GM12878 (cell line): ENCODE measurements at regions not wholly inside any gene's neighbourhood (a gene's known extent, or its start where the extent isn't known, plus 50 kb on each side); places are given as distances from the start of the nearest gene placed in this dataset.

ENCODE experiments used
- ATAC-seq: fragments of 200-7000 bp; cut with Tn5 transposase; 3 replicates; pipeline ENCODE4 v1.9.1; 2020; ENCODE audit warnings: mild to moderate bottlenecking, moderate library complexity
- BruUV-seq: library from RNA; stranded (reverse); fragments of 400-500 nt; replicated peaks from 2 replicates; lab custom pipeline; 2021; lab: Mats Ljungman, UMichigan
- CTCF ChIA-PET: fragments of 300-600 bp; sonication (Branson Sonifier 250); formaldehyde crosslinking; extraction: SDS; loops from one replicate; lab custom pipeline; 2021; ENCODE audit warnings: inconsistent platforms; lab: Yijun Ruan, JAX
- POLR2A ChIA-PET: fragments of 350-600 bp; formaldehyde crosslinking; extraction: SDS; loops from one replicate; lab custom pipeline; 2021; ENCODE audit warnings: inconsistent platforms; lab: Charles Lee
- RAD21 ChIA-PET: fragments of 300-600 bp; sonication (Branson Sonifier 250); formaldehyde crosslinking; loops from one replicate; lab custom pipeline; 2023; ENCODE audit warnings: antibody characterized with exemption; ENCODE audit not compliant: unreplicated experiment; lab: Charles Lee
- SMC1A ChIA-PET: fragments of 300-600 bp; sonication (Branson Sonifier 250); formaldehyde crosslinking; loops from one replicate; lab custom pipeline; 2023; ENCODE audit not compliant: unreplicated experiment, uncharacterized antibody; lab: Charles Lee
- DNase-seq: peaks from one replicate; pipeline ENCODE4 v3.0.0-alpha.2; 2011; ENCODE audit warnings: low read depth, low spot score
- FAIRE-seq: peaks from 3 replicates; lab custom pipeline; 2011; peaks lifted over from hg19 to GRCh38; lab: Jason Lieb, UNC
- H2AFZ ChIP-seq: 2 replicates; pipeline ENCODE4 v1.6.0; 2011; ENCODE audit warnings: low read depth, low read length, control low read depth; ENCODE audit not compliant: control insufficient read depth
- H3K27ac ChIP-seq: 2 replicates; pipeline ENCODE4 v1.5.1; 2011; ENCODE audit warnings: control low read depth; ENCODE audit not compliant: control insufficient read depth, insufficient read depth
- H3K27me3 ChIP-seq, 2 experiments: replicated peaks in 1 of 2; 2 replicates each; pipeline versions ENCODE4 v1.6.0 to v1.6.1; 2011; ENCODE audit warnings: low read length in 1 of 2; ENCODE audit not compliant: control insufficient read depth in 2 of 2, insufficient read depth in 2 of 2
- H3K36me3 ChIP-seq, 2 experiments: 2 replicates each; pipeline ENCODE4 v1.5.1; 2011; ENCODE audit warnings: low read length in 1 of 2; ENCODE audit not compliant: control insufficient read depth in 2 of 2, insufficient read depth in 2 of 2
- H3K4me1 ChIP-seq: 2 replicates; pipeline ENCODE4 v1.6.1; 2011; ENCODE audit warnings: mild to moderate bottlenecking, low read length, moderate library complexity, mixed read lengths; ENCODE audit not compliant: control insufficient read depth, insufficient read depth
- H3K4me2 ChIP-seq: 2 replicates; pipeline ENCODE4 v1.6.0; 2011; ENCODE audit warnings: control low read depth; ENCODE audit not compliant: control insufficient read depth, insufficient read depth
- H3K4me3 ChIP-seq: fragments of 200-600 bp; sonication (generic); 2 replicates; pipeline ENCODE4 v1.5.1; 2016
- H3K79me2 ChIP-seq: 2 replicates; pipeline ENCODE4 v1.6.0; 2011; ENCODE audit warnings: low read length; ENCODE audit not compliant: control insufficient read depth, insufficient read depth
- H3K9ac ChIP-seq: 2 replicates; pipeline ENCODE4 v1.8.0; 2011; ENCODE audit warnings: low read length, control low read depth, mixed read lengths; ENCODE audit not compliant: control insufficient read depth, insufficient read depth
- H3K9me3 ChIP-seq: replicated peaks from 3 replicates; pipeline ENCODE4 v1.5.1; 2011; ENCODE audit warnings: mild to moderate bottlenecking, low read length; ENCODE audit not compliant: control insufficient read depth, insufficient read depth
- H4K20me1 ChIP-seq: 2 replicates; pipeline ENCODE4 v1.6.0; 2011; ENCODE audit not compliant: control insufficient read depth, insufficient read depth
- CHD2 ChIP-seq: IDR thresholded peaks from 2 replicates; pipeline ENCODE4 v1.6.1; 2011; ENCODE audit warnings: low read depth, low read length, improper control_type of control experiment, borderline replicate concordance
- CHD4 ChIP-seq: fragments of 200-600 bp; sonication (generic); IDR thresholded peaks from 2 replicates; pipeline ENCODE4 v1.6.1; 2016; ENCODE audit warnings: mild to moderate bottlenecking
- DPF2 ChIP-seq: fragments of 450-650 bp; IDR thresholded peaks from 2 replicates; pipeline ENCODE4 v1.6.1; 2017; ENCODE audit warnings: mild to moderate bottlenecking
- FOS ChIP-seq: IDR thresholded peaks from 3 replicates; pipeline ENCODE4 v1.6.1; 2011; ENCODE audit warnings: borderline replicate concordance; ENCODE audit not compliant: insufficient read length; ENCODE audit errors: extremely low read depth
- GABPA ChIP-seq: IDR thresholded peaks from 2 replicates; pipeline ENCODE4 v1.6.1; 2014; ENCODE audit warnings: antibody characterized with exemption, low read depth, mild to moderate bottlenecking, inconsistent platforms
- GATAD2B ChIP-seq: fragments of 450-650 bp; conservative IDR thresholded peaks from 2 replicates; pipeline ENCODE4 v1.6.1; 2017; ENCODE audit warnings: low read depth, mild to moderate bottlenecking, moderate library complexity
- HDAC2 ChIP-seq: fragments of 200-600 bp; sonication (generic); IDR thresholded peaks from 2 replicates; pipeline ENCODE4 v1.6.1; 2017
- KLF5 ChIP-seq: fragments of 450-650 bp; IDR thresholded peaks from 2 replicates; pipeline ENCODE4 v1.6.1; 2014; ENCODE audit warnings: mild to moderate bottlenecking; ENCODE audit not compliant: partially characterized antibody
- LARP7 ChIP-seq: fragments of 450-650 bp; IDR thresholded peaks from 2 replicates; pipeline ENCODE4 v1.6.1; 2017; ENCODE audit warnings: mild to moderate bottlenecking
- MTA2 ChIP-seq: fragments of 450-650 bp; IDR thresholded peaks from 2 replicates; pipeline ENCODE4 v1.6.1; 2016; ENCODE audit warnings: low read depth, mild to moderate bottlenecking, moderate library complexity
- MYC ChIP-seq: IDR thresholded peaks from 2 replicates; pipeline ENCODE4 v1.6.1; 2011; ENCODE audit warnings: mild to moderate bottlenecking, low read length, moderate library complexity, inconsistent platforms; ENCODE audit not compliant: insufficient read depth, insufficient replicate concordance, insufficient read length, severe bottlenecking
- PAX8 ChIP-seq: fragments of 450-650 bp; IDR thresholded peaks from 2 replicates; pipeline ENCODE4 v1.6.1; 2017; ENCODE audit warnings: mild to moderate bottlenecking, moderate library complexity
- RAD21 ChIP-seq: IDR thresholded peaks from 2 replicates; pipeline ENCODE4 v1.6.1; 2011; ENCODE audit warnings: mild to moderate bottlenecking, low read depth, low read length, moderate library complexity; ENCODE audit not compliant: insufficient read depth
- RCOR1 ChIP-seq: conservative IDR thresholded peaks from 2 replicates; pipeline ENCODE4 v1.6.1; 2012; ENCODE audit warnings: low read depth, low read length, improper control_type of control experiment
- YBX1 ChIP-seq: fragments of 450-650 bp; IDR thresholded peaks from 2 replicates; pipeline ENCODE4 v1.6.1; 2016; ENCODE audit warnings: antibody characterized with exemption
- ZNF274 ChIP-seq: IDR thresholded peaks from one replicate; pipeline ENCODE4 v1.8.0; 2011; ENCODE audit not compliant: insufficient read length, insufficient read depth
- WGBS: methylation state at CpG from one replicate; pipeline ENCODE4 v1.1.6; 2016; ENCODE audit warnings: low lambda C conversion rate; ENCODE audit not compliant: insufficient replicate concordance, insufficient coverage; ENCODE audit errors: missing lambda C conversion rate; 5-methylcytosine and 5-hydroxymethylcytosine counted together
- in situ Hi-C: fragments of 300-500 bp; cut with MboI; formaldehyde crosslinking; loops from 9 replicates; pipeline ENCODE4 v1.14.3; 2018; ENCODE audit warnings: mixed read lengths
- intact Hi-C: fragments of 100-400 bp; cut with micrococcal nuclease; formaldehyde crosslinking; loops from one replicate; pipeline ENCODE4 v1.14.2; 2022; ENCODE audit not compliant: unreplicated experiment
- TF ChIP-seq, protein P1 (sequence below): fragments of 450-650 bp; IDR thresholded peaks from 2 replicates; pipeline ENCODE4 v1.6.1; 2018; ENCODE audit warnings: borderline replicate concordance, mild to moderate bottlenecking; ENCODE audit not compliant: partially characterized antibody
- TF ChIP-seq, protein P2 (sequence below): fragments of 450-650 bp; IDR thresholded peaks from 2 replicates; pipeline ENCODE4 v1.6.1; 2018; ENCODE audit warnings: mild to moderate bottlenecking, low read depth, moderate library complexity; ENCODE audit not compliant: partially characterized antibody

- in situ Hi-C loops, result no loop called here
- ChIA-PET SMC1A (no interaction called here), POLR2A (no interaction called here), RAD21 (no interaction called here), CTCF (no interaction called here)
- FAIRE-seq (no peak), ATAC-seq (no peak), DNase-seq (no peak)
- Histone ChIP-seq H3K36me3 (no peaks in the 10 kb centered on the region), H3K9me3 (no peaks in the 10 kb centered on the region; the same call in 1 of the 3 replicates), H3K4me2 (no peak overlapping the region), H2AFZ (no peak overlapping the region), H3K27ac (no peak overlapping the region), H3K27me3 (no peaks in the 10 kb centered on the region), H3K4me3 (no peak overlapping the region), H4K20me1 (no peaks in the 10 kb centered on the region), H3K4me1 (no peaks in the 10 kb centered on the region), H3K79me2 (no peaks in the 10 kb centered on the region), H3K9ac (no peak overlapping the region)
- WGBS, result 75% methylated on average over 5 of the region's 5 CpGs
- intact Hi-C loops, result no loop called here
- no TSS peak for BruUV-seq
- no peak for TF ChIP-seq LARP7
- no peak for TF ChIP-seq FOS
- no peak for TF ChIP-seq DPF2
- TF ChIP-seq MYC, result no peak
- TF ChIP-seq, protein P1, sequence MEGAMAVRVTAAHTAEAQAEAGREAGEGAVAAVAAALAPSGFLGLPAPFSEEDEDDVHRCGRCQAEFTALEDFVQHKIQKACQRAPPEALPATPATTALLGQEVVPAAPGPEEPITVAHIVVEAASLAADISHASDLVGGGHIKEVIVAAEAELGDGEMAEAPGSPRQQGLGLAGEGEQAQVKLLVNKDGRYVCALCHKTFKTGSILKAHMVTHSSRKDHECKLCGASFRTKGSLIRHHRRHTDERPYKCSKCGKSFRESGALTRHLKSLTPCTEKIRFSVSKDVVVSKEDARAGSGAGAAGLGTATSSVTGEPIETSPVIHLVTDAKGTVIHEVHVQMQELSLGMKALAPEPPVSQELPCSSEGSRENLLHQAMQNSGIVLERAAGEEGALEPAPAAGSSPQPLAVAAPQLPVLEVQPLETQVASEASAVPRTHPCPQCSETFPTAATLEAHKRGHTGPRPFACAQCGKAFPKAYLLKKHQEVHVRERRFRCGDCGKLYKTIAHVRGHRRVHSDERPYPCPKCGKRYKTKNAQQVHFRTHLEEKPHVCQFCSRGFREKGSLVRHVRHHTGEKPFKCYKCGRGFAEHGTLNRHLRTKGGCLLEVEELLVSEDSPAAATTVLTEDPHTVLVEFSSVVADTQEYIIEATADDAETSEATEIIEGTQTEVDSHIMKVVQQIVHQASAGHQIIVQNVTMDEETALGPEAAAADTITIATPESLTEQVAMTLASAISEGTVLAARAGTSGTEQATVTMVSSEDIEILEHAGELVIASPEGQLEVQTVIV, result no peak
- TF ChIP-seq CHD2, result no peak
- no peak for TF ChIP-seq RAD21
- no peak for TF ChIP-seq GABPA
- TF ChIP-seq RCOR1, result no peak
- no peak for TF ChIP-seq ZNF274
- TF ChIP-seq, protein P2, sequence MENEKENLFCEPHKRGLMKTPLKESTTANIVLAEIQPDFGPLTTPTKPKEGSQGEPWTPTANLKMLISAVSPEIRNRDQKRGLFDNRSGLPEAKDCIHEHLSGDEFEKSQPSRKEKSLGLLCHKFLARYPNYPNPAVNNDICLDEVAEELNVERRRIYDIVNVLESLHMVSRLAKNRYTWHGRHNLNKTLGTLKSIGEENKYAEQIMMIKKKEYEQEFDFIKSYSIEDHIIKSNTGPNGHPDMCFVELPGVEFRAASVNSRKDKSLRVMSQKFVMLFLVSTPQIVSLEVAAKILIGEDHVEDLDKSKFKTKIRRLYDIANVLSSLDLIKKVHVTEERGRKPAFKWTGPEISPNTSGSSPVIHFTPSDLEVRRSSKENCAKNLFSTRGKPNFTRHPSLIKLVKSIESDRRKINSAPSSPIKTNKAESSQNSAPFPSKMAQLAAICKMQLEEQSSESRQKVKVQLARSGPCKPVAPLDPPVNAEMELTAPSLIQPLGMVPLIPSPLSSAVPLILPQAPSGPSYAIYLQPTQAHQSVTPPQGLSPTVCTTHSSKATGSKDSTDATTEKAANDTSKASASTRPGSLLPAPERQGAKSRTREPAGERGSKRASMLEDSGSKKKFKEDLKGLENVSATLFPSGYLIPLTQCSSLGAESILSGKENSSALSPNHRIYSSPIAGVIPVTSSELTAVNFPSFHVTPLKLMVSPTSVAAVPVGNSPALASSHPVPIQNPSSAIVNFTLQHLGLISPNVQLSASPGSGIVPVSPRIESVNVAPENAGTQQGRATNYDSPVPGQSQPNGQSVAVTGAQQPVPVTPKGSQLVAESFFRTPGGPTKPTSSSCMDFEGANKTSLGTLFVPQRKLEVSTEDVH, result no peak
- TF ChIP-seq MTA2, result no peak
- TF ChIP-seq PAX8, result no peak
- no peak for TF ChIP-seq KLF5
- no peak for TF ChIP-seq CHD4
- TF ChIP-seq YBX1, result no peak
- no peak for TF ChIP-seq HDAC2
- no peak for TF ChIP-seq GATAD2B
These were observed 129.7 kb upstream of the KLF6 start for GRCh38 chr10:3914733-3915132.
